Hepatocyte (in vitro differentiated cells): ENCODE measurements at regions not wholly inside any gene's neighbourhood (a gene's known extent, or its start where the extent isn't known, plus 50 kb on each side); places are given as distances from the start of the nearest gene placed in this dataset.

Source experiments
- DNase-seq: peaks from one replicate; pipeline ENCODE4 v3.0.0-alpha.2; 2016; ENCODE audit warnings: low spot score
- H2AFZ ChIP-seq: fragments of 200-600 bp; sonication (generic); 2 replicates; pipeline ENCODE4 v1.6.0; 2016; ENCODE audit warnings: antibody characterized with exemption, mild to moderate bottlenecking
- H3K27ac ChIP-seq: fragments of 200-600 bp; sonication (generic); 2 replicates; pipeline ENCODE4 v1.5.1; 2016; ENCODE audit warnings: mild to moderate bottlenecking
- H3K27me3 ChIP-seq: fragments of 200-600 bp; sonication (generic); 2 replicates; pipeline ENCODE4 v1.6.1; 2016
- H3K36me3 ChIP-seq: fragments of 200-600 bp; sonication (generic); replicated peaks from 2 replicates; pipeline ENCODE4 v1.5.1; 2016; ENCODE audit warnings: low read depth; ENCODE audit not compliant: insufficient read depth
- H3K4me1 ChIP-seq: fragments of 200-600 bp; sonication (generic); 2 replicates; pipeline ENCODE4 v1.5.1; 2016; ENCODE audit warnings: mild to moderate bottlenecking, moderate library complexity; ENCODE audit not compliant: insufficient read depth
- H3K4me2 ChIP-seq: fragments of 200-600 bp; sonication (generic); 2 replicates; pipeline ENCODE4 v1.6.0; 2016
- H3K4me3 ChIP-seq: fragments of 200-600 bp; sonication (generic); 2 replicates; pipeline ENCODE4 v1.5.1; 2016; ENCODE audit warnings: mild to moderate bottlenecking
- H3K79me2 ChIP-seq: fragments of 200-600 bp; sonication (generic); 2 replicates; pipeline ENCODE4 v1.6.0; 2017; ENCODE audit warnings: mild to moderate bottlenecking
- H3K9me2 ChIP-seq: fragments of 200-600 bp; sonication (generic); replicated peaks from 2 replicates; pipeline ENCODE4 v1.6.0; 2017; ENCODE audit warnings: mild to moderate bottlenecking; ENCODE audit not compliant: insufficient read depth
- H3K9me3 ChIP-seq: fragments of 200-600 bp; sonication (generic); 2 replicates; pipeline ENCODE4 v1.5.1; 2016; ENCODE audit warnings: low read depth, mild to moderate bottlenecking
- H4K20me1 ChIP-seq: fragments of 200-600 bp; sonication (generic); 2 replicates; pipeline ENCODE4 v1.6.0; 2016; ENCODE audit warnings: mild to moderate bottlenecking; ENCODE audit not compliant: insufficient read depth, poor library complexity, severe bottlenecking
- CTCF ChIP-seq: fragments of 200-600 bp; sonication (generic); IDR thresholded peaks from 2 replicates; pipeline ENCODE4 v1.5.1; 2016; ENCODE audit warnings: antibody characterized with exemption, mild to moderate bottlenecking; ENCODE audit not compliant: poor library complexity
- EZH2 ChIP-seq: fragments of 200-600 bp; sonication (generic); IDR thresholded peaks from 2 replicates; pipeline ENCODE4 v1.6.1; 2016; ENCODE audit warnings: antibody characterized with exemption, mild to moderate bottlenecking, borderline replicate concordance
- EZH2phosphoT487 ChIP-seq: fragments of 200-600 bp; sonication (generic); IDR thresholded peaks from one replicate; pipeline ENCODE4 v1.6.1; 2018; ENCODE audit warnings: antibody characterized with exemption, mild to moderate bottlenecking, low read depth, moderate library complexity; ENCODE audit not compliant: unreplicated experiment, severe bottlenecking
- WGBS: methylation state at CpG from one replicate; pipeline ENCODE4 v1.1.6; 2016; ENCODE audit warnings: low lambda C conversion rate; ENCODE audit errors: missing lambda C conversion rate; 5-methylcytosine and 5-hydroxymethylcytosine counted together

GRCh38 chr14:48331421-48331820 is 656.0 kb upstream of the MDGA2 start:
- Histone ChIP-seq H4K20me1 (no peaks in the 10 kb centered on the region), H3K4me3 (no peak overlapping the region), H3K9me2 (no peaks in the 10 kb centered on the region), H2AFZ (no peak overlapping the region), H3K27me3 (no peaks in the 10 kb centered on the region), H3K79me2 (no peaks in the 10 kb centered on the region), H3K4me1 (peaks cover 5% of the 10 kb centered on the region), H3K4me2 (no peak overlapping the region), H3K36me3 (no peaks in the 10 kb centered on the region), H3K9me3 (no peaks in the 10 kb centered on the region), H3K27ac (no peak overlapping the region)
- WGBS, result 71% methylated on average over 1 of the region's 1 CpG
- TF ChIP-seq EZH2, result no peak
- no peak for TF ChIP-seq EZH2phosphoT487
- no peak for TF ChIP-seq CTCF
- DNase-seq, result no peak

GRCh38 chr14:48325486-48325885 is 650.1 kb upstream of the MDGA2 start:
- H3K4me2 ChIP-seq, result no peak overlapping the region
- TF ChIP-seq CTCF, result no peak
- no peak for TF ChIP-seq EZH2phosphoT487
- no peak for TF ChIP-seq EZH2
- H3K9me3 ChIP-seq, result no peaks in the 10 kb centered on the region
- DNase-seq, result no peak
- no peak overlapping the region for H2AFZ ChIP-seq
- no peaks in the 10 kb centered on the region for H3K79me2 ChIP-seq
- 78% methylated on average over 1 of the region's 1 CpG for WGBS
- H3K27me3 ChIP-seq, result no peaks in the 10 kb centered on the region
- H3K9me2 ChIP-seq, result no peaks in the 10 kb centered on the region
- no peak overlapping the region for H3K4me3 ChIP-seq
- H4K20me1 ChIP-seq, result no peaks in the 10 kb centered on the region
- no peaks in the 10 kb centered on the region for H3K36me3 ChIP-seq
- no peaks in the 10 kb centered on the region for H3K4me1 ChIP-seq
- H3K27ac ChIP-seq, result no peak overlapping the region

- no peaks in the 10 kb centered on the region for H3K27me3 ChIP-seq
- H3K4me1 ChIP-seq, result no peaks in the 10 kb centered on the region
- H3K4me3 ChIP-seq, result no peak overlapping the region
- no peaks in the 10 kb centered on the region for H3K9me3 ChIP-seq
- no peaks in the 10 kb centered on the region for H4K20me1 ChIP-seq
- H3K79me2 ChIP-seq, result no peaks in the 10 kb centered on the region
- 66% methylated on average over 6 of the region's 6 CpGs for WGBS
- TF ChIP-seq EZH2phosphoT487 (no peak), CTCF (no peak), EZH2 (no peak)
- H2AFZ ChIP-seq, result no peak overlapping the region
- H3K27ac ChIP-seq, result no peak overlapping the region
- H3K4me2 ChIP-seq, result no peak overlapping the region
- H3K9me2 ChIP-seq, result no peaks in the 10 kb centered on the region
- DNase-seq, result no peak
- no peaks in the 10 kb centered on the region for H3K36me3 ChIP-seq
Measured at GRCh38 chr14:48323665-48324064, 648.3 kb upstream of the MDGA2 start.

GRCh38 chr14:48319823-48320222 is 644.4 kb upstream of the MDGA2 start:
- no peaks in the 10 kb centered on the region for H3K27me3 ChIP-seq
- no peak overlapping the region for H3K4me3 ChIP-seq
- H3K36me3 ChIP-seq, result no peaks in the 10 kb centered on the region
- H3K4me1 ChIP-seq, result no peaks in the 10 kb centered on the region
- no peaks in the 10 kb centered on the region for H4K20me1 ChIP-seq
- DNase-seq, result no peak
- H3K4me2 ChIP-seq, result no peak overlapping the region
- no peaks in the 10 kb centered on the region for H3K9me3 ChIP-seq
- TF ChIP-seq EZH2phosphoT487 (no peak), EZH2 (no peak), CTCF (no peak)
- H2AFZ ChIP-seq, result no peak overlapping the region
- no peaks in the 10 kb centered on the region for H3K9me2 ChIP-seq
- no peak overlapping the region for H3K27ac ChIP-seq
- H3K79me2 ChIP-seq, result no peaks in the 10 kb centered on the region
